GM12878 (cell line): ENCODE measurements at regions not wholly inside any gene's neighbourhood (a gene's known extent, or its start where the extent isn't known, plus 50 kb on each side); places are given as distances from the start of the nearest gene placed in this dataset.

ENCODE experiments used
- ATAC-seq: fragments of 200-7000 bp; cut with Tn5 transposase; 3 replicates; pipeline ENCODE4 v1.9.1; 2020; ENCODE audit warnings: mild to moderate bottlenecking, moderate library complexity
- BruUV-seq: library from RNA; stranded (reverse); fragments of 400-500 nt; replicated peaks from 2 replicates; lab custom pipeline; 2021; lab: Mats Ljungman, UMichigan
- CTCF ChIA-PET: fragments of 300-600 bp; sonication (Branson Sonifier 250); formaldehyde crosslinking; extraction: SDS; loops from one replicate; lab custom pipeline; 2021; ENCODE audit warnings: inconsistent platforms; lab: Yijun Ruan, JAX
- POLR2A ChIA-PET: fragments of 350-600 bp; formaldehyde crosslinking; extraction: SDS; loops from one replicate; lab custom pipeline; 2021; ENCODE audit warnings: inconsistent platforms; lab: Charles Lee
- RAD21 ChIA-PET: fragments of 300-600 bp; sonication (Branson Sonifier 250); formaldehyde crosslinking; loops from one replicate; lab custom pipeline; 2023; ENCODE audit warnings: antibody characterized with exemption; ENCODE audit not compliant: unreplicated experiment; lab: Charles Lee
- SMC1A ChIA-PET: fragments of 300-600 bp; sonication (Branson Sonifier 250); formaldehyde crosslinking; loops from one replicate; lab custom pipeline; 2023; ENCODE audit not compliant: unreplicated experiment, uncharacterized antibody; lab: Charles Lee
- DNase-seq: peaks from one replicate; pipeline ENCODE4 v3.0.0-alpha.2; 2011; ENCODE audit warnings: low read depth, low spot score
- FAIRE-seq: peaks from 3 replicates; lab custom pipeline; 2011; peaks lifted over from hg19 to GRCh38; lab: Jason Lieb, UNC
- H2AFZ ChIP-seq: 2 replicates; pipeline ENCODE4 v1.6.0; 2011; ENCODE audit warnings: low read depth, low read length, control low read depth; ENCODE audit not compliant: control insufficient read depth
- H3K27ac ChIP-seq: 2 replicates; pipeline ENCODE4 v1.5.1; 2011; ENCODE audit warnings: control low read depth; ENCODE audit not compliant: control insufficient read depth, insufficient read depth
- H3K27me3 ChIP-seq, 2 experiments: replicated peaks in 1 of 2; 2 replicates each; pipeline versions ENCODE4 v1.6.0 to v1.6.1; 2011; ENCODE audit warnings: low read length in 1 of 2; ENCODE audit not compliant: control insufficient read depth in 2 of 2, insufficient read depth in 2 of 2
- H3K36me3 ChIP-seq, 2 experiments: 2 replicates each; pipeline ENCODE4 v1.5.1; 2011; ENCODE audit warnings: low read length in 1 of 2; ENCODE audit not compliant: control insufficient read depth in 2 of 2, insufficient read depth in 2 of 2
- H3K4me1 ChIP-seq: 2 replicates; pipeline ENCODE4 v1.6.1; 2011; ENCODE audit warnings: mild to moderate bottlenecking, low read length, moderate library complexity, mixed read lengths; ENCODE audit not compliant: control insufficient read depth, insufficient read depth
- H3K4me2 ChIP-seq: 2 replicates; pipeline ENCODE4 v1.6.0; 2011; ENCODE audit warnings: control low read depth; ENCODE audit not compliant: control insufficient read depth, insufficient read depth
- H3K4me3 ChIP-seq: fragments of 200-600 bp; sonication (generic); 2 replicates; pipeline ENCODE4 v1.5.1; 2016
- H3K79me2 ChIP-seq: 2 replicates; pipeline ENCODE4 v1.6.0; 2011; ENCODE audit warnings: low read length; ENCODE audit not compliant: control insufficient read depth, insufficient read depth
- H3K9ac ChIP-seq: 2 replicates; pipeline ENCODE4 v1.8.0; 2011; ENCODE audit warnings: low read length, control low read depth, mixed read lengths; ENCODE audit not compliant: control insufficient read depth, insufficient read depth
- H3K9me3 ChIP-seq: replicated peaks from 3 replicates; pipeline ENCODE4 v1.5.1; 2011; ENCODE audit warnings: mild to moderate bottlenecking, low read length; ENCODE audit not compliant: control insufficient read depth, insufficient read depth
- H4K20me1 ChIP-seq: 2 replicates; pipeline ENCODE4 v1.6.0; 2011; ENCODE audit not compliant: control insufficient read depth, insufficient read depth
- CHD1 ChIP-seq: IDR thresholded peaks from 2 replicates; pipeline ENCODE4 v1.6.1; 2012; ENCODE audit warnings: low read depth, low read length, improper control_type of control experiment
- DPF2 ChIP-seq: fragments of 450-650 bp; IDR thresholded peaks from 2 replicates; pipeline ENCODE4 v1.6.1; 2017; ENCODE audit warnings: mild to moderate bottlenecking
- NR2C1 ChIP-seq: fragments of 450-650 bp; IDR thresholded peaks from 2 replicates; pipeline ENCODE4 v1.6.1; 2017; ENCODE audit warnings: antibody characterized with exemption, mild to moderate bottlenecking, moderate library complexity
- WGBS: methylation state at CpG from one replicate; pipeline ENCODE4 v1.1.6; 2016; ENCODE audit warnings: low lambda C conversion rate; ENCODE audit not compliant: insufficient replicate concordance, insufficient coverage; ENCODE audit errors: missing lambda C conversion rate; 5-methylcytosine and 5-hydroxymethylcytosine counted together
- in situ Hi-C: fragments of 300-500 bp; cut with MboI; formaldehyde crosslinking; loops from 9 replicates; pipeline ENCODE4 v1.14.3; 2018; ENCODE audit warnings: mixed read lengths
- intact Hi-C: fragments of 100-400 bp; cut with micrococcal nuclease; formaldehyde crosslinking; loops from one replicate; pipeline ENCODE4 v1.14.2; 2022; ENCODE audit not compliant: unreplicated experiment
- TF ChIP-seq, protein P1 (sequence below): fragments of 450-650 bp; formaldehyde crosslinking; IDR thresholded peaks from 2 replicates; pipeline ENCODE4 v1.4.0; 2022; ENCODE audit warnings: mild to moderate bottlenecking, moderate library complexity
- TF ChIP-seq, protein P2 (sequence below): fragments of 450-650 bp; IDR thresholded peaks from 2 replicates; pipeline ENCODE4 v1.6.1; 2017; ENCODE audit warnings: borderline replicate concordance
- TF ChIP-seq, protein P3 (sequence below): IDR thresholded peaks from 2 replicates; pipeline ENCODE4 v1.6.1; 2011; ENCODE audit warnings: mild to moderate bottlenecking, low read depth, low read length, moderate library complexity; ENCODE audit not compliant: insufficient replicate concordance
- TF ChIP-seq, protein P4 (sequence below): IDR thresholded peaks from 2 replicates; pipeline ENCODE4 v1.6.1; 2012; ENCODE audit warnings: mild to moderate bottlenecking, low read depth, low read length

DNA sequence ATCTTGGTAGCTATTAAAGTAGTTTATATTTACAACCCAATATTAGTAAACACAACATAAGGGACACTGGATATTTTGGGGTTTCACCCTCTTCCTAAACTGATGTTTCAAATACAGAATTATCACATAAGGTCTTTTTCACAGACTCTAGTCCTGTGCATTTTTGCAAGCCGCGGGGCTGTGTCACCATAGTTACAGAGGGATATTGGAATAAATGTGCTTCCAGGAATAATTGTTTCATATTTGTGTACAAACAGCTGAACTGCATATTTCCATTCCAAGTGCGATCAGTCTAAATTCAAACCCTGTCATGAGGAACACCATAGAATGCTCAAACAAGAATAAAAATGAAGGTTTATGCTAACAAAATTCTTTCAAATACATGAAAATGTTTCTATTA lies 762.5 kb upstream of the ARGLU1 start:
- Histone ChIP-seq H3K4me3 (no peak overlapping the region), H3K4me2 (no peak overlapping the region), H3K9ac (no peak overlapping the region), H3K4me1 (no peaks in the 10 kb centered on the region), H2AFZ (no peak overlapping the region), H3K27ac (no peak overlapping the region), H3K79me2 (no peaks in the 10 kb centered on the region), H4K20me1 (no peaks in the 10 kb centered on the region), H3K9me3 (no peaks in the 10 kb centered on the region), H3K36me3 (no peaks in the 10 kb centered on the region), H3K27me3 (no peaks in the 10 kb centered on the region)
- TF ChIP-seq, protein P1, sequence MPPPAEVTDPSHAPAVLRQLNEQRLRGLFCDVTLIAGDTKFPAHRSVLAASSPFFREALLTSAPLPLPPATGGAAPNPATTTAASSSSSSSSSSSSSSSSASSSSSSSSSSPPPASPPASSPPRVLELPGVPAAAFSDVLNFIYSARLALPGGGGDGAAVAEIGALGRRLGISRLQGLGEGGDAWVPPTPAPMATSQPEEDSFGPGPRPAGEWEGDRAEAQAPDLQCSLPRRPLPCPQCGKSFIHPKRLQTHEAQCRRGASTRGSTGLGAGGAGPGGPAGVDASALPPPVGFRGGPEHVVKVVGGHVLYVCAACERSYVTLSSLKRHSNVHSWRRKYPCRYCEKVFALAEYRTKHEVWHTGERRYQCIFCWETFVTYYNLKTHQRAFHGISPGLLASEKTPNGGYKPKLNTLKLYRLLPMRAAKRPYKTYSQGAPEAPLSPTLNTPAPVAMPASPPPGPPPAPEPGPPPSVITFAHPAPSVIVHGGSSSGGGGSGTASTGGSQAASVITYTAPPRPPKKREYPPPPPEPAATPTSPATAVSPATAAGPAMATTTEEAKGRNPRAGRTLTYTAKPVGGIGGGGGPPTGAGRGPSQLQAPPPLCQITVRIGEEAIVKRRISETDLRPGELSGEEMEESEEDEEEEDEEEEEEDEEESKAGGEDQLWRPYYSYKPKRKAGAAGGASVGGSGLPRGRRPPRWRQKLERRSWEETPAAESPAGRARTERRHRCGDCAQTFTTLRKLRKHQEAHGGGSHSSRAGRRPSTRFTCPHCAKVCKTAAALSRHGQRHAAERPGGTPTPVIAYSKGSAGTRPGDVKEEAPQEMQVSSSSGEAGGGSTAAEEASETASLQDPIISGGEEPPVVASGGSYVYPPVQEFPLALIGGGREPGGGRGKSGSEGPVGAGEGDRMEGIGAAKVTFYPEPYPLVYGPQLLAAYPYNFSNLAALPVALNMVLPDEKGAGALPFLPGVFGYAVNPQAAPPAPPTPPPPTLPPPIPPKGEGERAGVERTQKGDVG (CRISPR knock-in tag): no peak
- TF ChIP-seq DPF2 (no peak), NR2C1 (no peak), CHD1 (no peak)
- TF ChIP-seq, protein P2, sequence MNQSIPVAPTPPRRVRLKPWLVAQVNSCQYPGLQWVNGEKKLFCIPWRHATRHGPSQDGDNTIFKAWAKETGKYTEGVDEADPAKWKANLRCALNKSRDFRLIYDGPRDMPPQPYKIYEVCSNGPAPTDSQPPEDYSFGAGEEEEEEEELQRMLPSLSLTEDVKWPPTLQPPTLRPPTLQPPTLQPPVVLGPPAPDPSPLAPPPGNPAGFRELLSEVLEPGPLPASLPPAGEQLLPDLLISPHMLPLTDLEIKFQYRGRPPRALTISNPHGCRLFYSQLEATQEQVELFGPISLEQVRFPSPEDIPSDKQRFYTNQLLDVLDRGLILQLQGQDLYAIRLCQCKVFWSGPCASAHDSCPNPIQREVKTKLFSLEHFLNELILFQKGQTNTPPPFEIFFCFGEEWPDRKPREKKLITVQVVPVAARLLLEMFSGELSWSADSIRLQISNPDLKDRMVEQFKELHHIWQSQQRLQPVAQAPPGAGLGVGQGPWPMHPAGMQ: no peak
- TF ChIP-seq, protein P3, sequence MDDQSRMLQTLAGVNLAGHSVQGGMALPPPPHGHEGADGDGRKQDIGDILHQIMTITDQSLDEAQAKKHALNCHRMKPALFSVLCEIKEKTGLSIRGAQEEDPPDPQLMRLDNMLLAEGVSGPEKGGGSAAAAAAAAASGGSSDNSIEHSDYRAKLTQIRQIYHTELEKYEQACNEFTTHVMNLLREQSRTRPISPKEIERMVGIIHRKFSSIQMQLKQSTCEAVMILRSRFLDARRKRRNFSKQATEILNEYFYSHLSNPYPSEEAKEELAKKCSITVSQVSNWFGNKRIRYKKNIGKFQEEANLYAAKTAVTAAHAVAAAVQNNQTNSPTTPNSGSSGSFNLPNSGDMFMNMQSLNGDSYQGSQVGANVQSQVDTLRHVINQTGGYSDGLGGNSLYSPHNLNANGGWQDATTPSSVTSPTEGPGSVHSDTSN: no peak
- TF ChIP-seq, protein P4, sequence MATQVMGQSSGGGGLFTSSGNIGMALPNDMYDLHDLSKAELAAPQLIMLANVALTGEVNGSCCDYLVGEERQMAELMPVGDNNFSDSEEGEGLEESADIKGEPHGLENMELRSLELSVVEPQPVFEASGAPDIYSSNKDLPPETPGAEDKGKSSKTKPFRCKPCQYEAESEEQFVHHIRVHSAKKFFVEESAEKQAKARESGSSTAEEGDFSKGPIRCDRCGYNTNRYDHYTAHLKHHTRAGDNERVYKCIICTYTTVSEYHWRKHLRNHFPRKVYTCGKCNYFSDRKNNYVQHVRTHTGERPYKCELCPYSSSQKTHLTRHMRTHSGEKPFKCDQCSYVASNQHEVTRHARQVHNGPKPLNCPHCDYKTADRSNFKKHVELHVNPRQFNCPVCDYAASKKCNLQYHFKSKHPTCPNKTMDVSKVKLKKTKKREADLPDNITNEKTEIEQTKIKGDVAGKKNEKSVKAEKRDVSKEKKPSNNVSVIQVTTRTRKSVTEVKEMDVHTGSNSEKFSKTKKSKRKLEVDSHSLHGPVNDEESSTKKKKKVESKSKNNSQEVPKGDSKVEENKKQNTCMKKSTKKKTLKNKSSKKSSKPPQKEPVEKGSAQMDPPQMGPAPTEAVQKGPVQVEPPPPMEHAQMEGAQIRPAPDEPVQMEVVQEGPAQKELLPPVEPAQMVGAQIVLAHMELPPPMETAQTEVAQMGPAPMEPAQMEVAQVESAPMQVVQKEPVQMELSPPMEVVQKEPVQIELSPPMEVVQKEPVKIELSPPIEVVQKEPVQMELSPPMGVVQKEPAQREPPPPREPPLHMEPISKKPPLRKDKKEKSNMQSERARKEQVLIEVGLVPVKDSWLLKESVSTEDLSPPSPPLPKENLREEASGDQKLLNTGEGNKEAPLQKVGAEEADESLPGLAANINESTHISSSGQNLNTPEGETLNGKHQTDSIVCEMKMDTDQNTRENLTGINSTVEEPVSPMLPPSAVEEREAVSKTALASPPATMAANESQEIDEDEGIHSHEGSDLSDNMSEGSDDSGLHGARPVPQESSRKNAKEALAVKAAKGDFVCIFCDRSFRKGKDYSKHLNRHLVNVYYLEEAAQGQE: no peak
- FAIRE-seq (no peak), DNase-seq (no peak), ATAC-seq (no peak)
- POLR2A ChIA-PET: no interaction called here
- in situ Hi-C loops: no loop called here
- SMC1A ChIA-PET: no interaction called here
- BruUV-seq: no TSS peak
- intact Hi-C loops: no loop called here
- RAD21 ChIA-PET: no interaction called here
- CTCF ChIA-PET: interaction anchor here (1.0 kb wide), 1 partner anchor 9 kb away, joined by 3 read pairs; no protein-coding TSS in a partner anchor
- 35% methylated on average over 3 of the region's 3 CpGs for WGBS
